ENCODE measurements at regions not wholly inside any gene's neighbourhood (a gene's known extent, or its start where the extent isn't known, plus 50 kb on each side); places are given as distances from the start of the nearest gene placed in this dataset.

DNA sequence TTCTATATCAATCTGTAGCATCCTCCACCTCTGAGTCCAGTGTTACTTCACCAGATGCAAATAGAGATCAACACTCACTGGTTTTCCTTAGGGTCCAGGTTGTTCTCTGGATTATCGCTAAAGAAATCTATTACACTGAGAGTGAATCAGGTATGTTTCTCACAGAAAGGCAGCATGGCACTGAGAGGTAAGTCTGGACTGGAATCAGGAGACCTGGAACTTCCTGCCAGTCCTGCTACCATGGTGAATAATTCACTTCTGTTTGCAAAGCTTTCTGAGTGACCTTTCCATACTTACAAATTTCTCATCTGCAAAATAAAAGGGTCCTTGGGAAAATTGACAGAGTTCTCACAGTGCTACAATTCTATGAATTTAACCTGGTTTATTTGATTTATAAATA is 1583.3 kb downstream of the MRPL39 start:
- DNase-seq (ENCODE audit: low read depth, low spot score) = no peak

DNA sequence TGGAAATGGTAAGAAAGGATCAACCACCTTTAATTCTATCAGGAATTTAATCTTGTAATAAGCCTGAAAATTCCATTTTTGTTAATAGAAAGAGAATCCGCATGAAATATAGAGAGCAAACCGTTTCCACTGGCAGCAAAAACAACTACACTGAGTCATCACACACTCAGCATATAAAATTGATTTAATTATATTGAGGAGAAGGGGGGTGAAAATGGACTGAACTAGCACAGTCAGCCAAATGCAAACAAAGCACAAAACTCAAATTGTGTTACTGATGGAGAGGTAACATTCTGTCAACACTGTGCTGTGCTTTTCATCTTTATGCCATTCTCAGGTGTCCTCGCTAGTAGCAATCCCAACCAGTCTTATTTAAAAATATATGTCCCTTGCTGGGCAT is 1583.9 kb downstream of the MRPL39 start:
- no peak for DNase-seq (ENCODE audit: low read depth, low spot score)

DNA sequence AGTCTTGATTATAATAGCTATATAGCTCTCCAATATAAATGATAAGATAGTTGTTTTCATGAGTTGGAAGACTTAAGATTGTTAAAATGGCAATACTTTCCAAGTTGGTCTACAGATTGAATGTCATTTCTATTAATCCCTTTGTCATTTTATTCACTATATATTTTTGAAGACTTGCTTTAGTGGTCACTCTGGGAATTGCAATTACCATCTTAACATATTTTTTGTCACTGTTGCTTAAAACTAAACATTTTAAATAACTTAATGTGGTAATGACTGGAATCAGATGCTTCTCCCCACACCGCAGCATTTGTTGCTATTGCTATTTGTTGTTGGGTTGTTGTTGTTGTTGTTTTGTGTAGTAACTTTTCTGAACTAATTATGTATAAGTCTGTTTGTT is 1592.9 kb downstream of the MRPL39 start:
- no peak for DNase-seq (ENCODE audit: low read depth, low spot score)

DNA sequence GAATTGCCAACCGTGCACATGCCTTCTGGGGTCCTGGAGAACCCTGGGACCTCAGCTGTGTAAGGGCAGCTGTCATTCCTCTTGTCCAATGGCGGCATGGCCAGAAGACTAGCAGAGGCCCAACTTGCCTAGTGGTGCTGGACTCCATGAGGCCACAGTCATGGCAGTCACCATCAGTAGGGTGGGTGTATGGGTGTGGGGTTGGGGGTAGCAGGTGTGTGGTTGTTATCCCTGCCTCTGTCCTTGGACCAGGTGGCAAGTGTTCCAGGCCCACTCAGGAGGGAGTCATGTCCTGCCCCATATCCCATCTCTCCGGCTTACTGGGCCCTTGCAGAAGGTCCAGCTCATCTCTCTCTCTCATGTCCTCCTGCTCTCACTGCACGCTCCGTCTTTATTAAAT is 1596.2 kb downstream of the MRPL39 start:
- no peak for DNase-seq (ENCODE audit: low read depth, low spot score)

DNA sequence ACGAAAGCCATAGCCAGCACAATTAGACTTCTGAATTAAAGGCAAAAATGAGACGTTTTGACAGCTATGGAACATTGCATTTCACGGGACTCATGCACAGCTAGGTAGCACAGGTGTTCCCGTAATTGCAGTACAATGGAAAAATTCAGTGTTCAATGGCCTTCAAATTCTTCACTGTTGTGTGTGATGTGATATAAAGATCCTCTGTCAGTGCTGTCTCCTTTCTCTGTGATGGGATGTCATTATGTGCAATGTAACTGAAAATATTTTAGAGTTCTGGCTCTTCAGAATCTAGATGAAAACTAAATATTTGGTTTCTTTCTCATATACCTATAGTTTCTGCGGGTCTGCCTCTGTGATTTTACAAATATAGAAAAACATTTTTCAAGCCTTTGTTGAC is 1599.7 kb downstream of the MRPL39 start:
- no peak for DNase-seq (ENCODE audit: low read depth, low spot score)

- no peak for DNase-seq (ENCODE audit: low read depth, low spot score)
Observed at GRCh38 chr21:23986987-23987386, 1620.3 kb downstream of the MRPL39 start.

GRCh38 chr21:23986214-23986613 is 1621.1 kb downstream of the MRPL39 start:
- DNase-seq (ENCODE audit: low read depth, low spot score) = no peak

GRCh38 chr21:23982546-23982945 is 1624.7 kb downstream of the MRPL39 start:
- DNase-seq (ENCODE audit: low read depth, low spot score) = no peak

DNA sequence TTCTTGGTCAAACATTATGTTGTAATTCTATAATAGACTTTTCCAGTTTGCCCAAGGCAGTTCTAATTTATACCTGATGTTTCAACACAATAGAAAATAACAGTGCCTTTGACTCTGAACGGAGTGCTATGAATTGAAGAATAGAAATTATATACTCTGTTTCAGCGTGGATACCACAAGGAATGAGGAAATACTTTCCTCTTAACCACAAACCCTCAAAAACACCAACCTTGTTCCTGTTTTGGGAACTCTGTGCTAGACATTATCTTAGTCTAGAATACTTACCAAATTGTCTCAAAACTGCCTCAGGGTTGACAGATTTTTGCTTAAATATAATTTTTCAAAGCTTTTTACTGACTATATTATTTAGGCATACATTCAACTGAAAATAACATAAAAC is 1629.3 kb downstream of the MRPL39 start:
- no peak for DNase-seq (ENCODE audit: low read depth, low spot score)

DNA sequence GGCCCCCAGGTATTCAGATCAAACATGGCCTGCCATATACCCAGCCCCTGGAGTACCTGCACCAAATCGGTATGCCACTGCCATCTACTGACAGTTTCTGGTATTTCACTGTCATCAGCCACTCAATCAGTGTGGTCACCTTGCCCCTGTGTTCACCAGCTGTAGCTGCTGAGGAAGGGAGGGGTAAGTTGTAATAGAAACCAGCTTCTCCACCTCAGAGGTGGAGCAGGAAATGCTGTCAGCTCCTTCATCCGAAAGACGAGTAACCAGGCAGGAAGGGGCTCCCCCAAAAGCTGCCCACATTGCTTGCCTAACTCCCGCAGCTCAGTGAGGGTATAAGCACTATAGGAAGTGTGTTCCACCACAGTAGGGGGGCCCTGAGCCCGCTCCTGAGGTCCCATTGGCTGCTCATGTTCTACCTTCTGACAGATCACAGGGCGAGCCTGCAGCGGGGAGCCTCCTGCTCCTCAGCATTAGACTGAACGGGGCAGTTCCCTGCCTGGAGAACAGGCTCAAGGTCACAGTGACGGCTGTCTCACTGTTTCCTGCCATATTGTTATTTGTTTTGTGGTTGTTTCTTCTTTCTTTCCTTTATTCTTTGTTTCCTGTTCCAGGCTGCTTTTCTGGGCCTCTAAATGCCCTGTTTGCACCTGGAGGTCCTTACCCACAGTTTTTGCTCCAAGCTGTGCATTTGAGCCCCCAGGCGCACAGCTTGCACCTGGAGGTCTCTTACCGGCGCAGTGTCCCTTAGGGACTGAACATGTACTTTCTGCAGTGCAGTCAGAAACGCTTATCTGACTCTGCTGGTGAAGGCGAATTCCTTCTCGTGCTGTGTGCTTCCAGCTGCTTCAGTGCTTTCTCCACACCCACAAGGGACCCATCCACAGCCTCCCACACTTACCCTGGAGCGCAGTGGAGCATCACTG is 1638.3 kb downstream of the MRPL39 start:
- DNase-seq (ENCODE audit: low read depth, low spot score) = peak; percentile 16

DNA sequence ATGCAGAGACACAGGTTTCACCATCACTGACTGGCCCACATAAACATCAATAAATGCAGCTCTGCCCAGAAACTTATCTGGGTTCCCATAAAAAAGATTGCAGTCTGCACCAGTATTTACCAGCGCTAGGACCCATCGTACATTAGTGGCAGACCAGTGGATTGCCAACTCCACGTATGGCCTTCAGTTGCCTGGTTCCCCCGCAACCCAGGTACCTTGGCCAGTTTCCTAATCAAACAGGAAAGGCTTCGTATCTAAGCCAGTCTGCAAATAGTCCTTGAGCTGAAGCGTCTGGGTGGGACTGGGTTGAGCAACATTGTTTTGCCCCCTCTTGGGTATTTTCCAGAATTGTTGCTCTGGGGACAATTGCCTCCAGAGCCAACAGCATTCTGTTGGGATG is 1639.3 kb downstream of the MRPL39 start:
- DNase-seq (ENCODE audit: low read depth, low spot score) = no peak

DNA sequence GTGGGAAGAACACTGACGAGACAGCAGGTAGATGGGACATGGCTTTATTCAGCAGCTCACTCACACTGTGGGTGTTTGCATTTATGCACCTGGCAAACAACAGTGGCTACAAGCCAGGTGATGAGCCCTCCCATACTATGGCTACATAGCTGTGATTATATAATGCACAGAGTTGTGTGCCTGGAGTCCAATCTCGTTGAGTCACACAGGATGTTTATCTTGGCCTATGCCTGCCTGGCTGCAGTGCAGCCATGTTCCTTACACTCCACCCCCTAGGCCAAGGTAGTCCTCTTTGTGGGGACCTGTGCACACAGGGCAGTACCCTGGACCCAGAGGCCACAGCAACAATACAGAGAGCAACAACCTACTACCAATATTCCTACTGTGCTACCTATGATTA is 1643.8 kb downstream of the MRPL39 start:
- no peak for DNase-seq (ENCODE audit: low read depth, low spot score)

DNA sequence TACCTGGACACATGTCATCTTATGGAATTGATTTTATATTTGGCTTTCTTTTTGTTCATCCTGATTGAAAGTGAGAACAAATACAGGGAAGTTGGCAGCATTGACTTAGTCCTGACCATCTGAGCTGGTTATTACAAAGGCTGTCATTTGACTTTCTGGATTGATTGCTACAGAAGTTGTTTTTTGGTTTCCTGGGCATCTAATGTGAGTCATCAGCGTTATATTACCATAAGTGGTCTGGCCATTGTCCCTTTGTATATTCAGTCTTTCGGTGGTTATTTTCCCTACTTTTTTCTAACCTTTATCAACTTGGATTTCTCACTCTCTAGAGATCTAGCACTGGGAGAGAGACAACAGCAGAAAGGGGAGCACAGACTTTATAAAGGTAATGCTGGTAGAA is 1646.5 kb downstream of the MRPL39 start:
- DNase-seq (ENCODE audit: low read depth, low spot score) = no peak

- DNase-seq (ENCODE audit: low read depth, low spot score) = no peak
Observed at GRCh38 chr21:23955135-23955843, 1652.0 kb downstream of the MRPL39 start.

GRCh38 chr21:23952269-23952668 is 1655.0 kb downstream of the MRPL39 start:
- DNase-seq (ENCODE audit: low read depth, low spot score) = no peak

DNA sequence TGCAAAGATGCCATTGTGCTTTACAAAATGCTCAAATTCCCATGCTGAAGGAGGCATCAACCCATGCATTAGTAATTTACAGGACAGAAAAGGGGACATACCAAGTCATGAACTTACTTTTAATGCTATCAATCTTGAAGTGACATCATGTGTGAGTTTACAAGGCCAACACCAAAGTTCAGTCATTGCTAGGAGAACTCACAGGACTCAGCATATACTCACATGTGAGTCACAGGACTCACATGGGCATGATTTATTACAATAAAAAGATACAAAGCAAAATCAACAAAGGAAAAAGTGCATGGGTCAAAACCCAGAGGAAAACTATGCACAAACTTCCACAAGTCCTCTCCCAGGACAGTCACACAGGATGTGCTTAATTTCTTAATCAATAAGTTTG is 1656.0 kb downstream of the MRPL39 start:
- no peak for DNase-seq (ENCODE audit: low read depth, low spot score)

DNA sequence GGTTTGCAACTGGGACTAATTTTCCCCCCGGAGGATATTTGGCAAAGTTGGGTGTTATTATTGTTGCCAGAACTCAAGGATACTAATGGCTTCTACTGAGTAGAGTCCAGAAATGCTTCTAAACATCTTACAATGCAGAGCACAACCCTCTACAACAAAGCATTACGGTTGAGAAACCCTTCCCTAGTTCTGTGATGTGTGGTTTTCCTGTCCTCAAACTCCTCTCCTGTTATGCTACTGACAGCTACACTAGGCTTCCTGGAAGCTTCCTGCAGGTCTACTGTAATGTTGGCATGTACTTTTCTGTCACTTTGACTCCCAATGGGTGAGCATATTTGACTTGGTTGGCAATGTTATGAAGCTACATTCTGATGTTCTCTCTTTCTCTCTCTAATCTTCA is 1656.9 kb downstream of the MRPL39 start:
- DNase-seq (ENCODE audit: low read depth, low spot score) = no peak

DNA sequence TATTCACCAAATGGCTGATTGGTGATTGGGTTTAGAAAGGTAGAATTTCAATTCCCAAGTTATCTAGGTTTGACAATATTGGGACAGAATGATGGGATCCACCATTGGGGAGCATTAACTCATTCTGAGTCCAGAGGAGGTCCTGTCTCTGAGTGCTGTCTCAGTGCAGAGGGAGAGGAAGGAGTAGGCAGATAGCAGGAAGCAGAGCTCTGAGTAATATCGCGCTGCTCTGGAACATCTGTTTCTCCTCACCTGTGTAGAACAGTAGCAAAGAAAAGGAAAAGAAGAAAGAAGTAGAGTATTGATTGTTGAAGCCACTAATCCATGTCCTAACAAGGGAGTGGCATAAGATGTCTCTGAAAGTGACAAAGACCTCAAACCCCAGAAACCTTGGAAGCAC is 1657.8 kb downstream of the MRPL39 start:
- DNase-seq (ENCODE audit: low read depth, low spot score) = no peak

DNA sequence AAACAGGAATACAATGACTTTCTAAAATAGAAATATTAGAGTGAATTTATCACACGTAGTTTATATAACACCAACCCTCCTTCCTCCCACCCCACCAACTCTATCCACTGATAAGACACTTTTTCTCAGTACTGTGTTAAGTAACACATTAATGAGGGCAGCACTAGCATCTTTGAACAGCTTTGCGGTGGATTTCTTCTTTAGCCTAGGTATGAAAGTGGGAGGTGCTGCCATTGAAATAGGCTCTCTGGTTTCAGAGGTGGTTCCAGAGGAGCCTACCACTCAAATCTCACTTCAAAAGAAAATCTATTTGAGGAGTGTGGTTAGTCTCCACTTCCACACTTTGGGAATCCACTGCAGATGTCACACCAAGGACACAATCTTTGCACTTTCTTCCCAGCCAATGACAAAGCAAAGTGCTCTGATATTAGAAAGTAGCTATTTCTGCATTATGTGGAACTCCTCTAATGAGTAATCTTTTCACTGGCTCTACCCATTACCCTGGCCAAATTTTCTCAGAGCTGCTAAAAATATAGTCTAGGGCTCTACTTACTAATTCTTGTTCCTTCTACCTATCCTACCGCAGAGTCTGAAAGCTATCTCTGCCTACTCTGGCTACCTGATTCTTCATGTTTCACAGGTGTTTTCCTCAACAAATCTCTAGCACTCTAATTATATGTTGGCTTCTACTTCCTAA is 1667.8 kb downstream of the MRPL39 start:
- no peak for DNase-seq (ENCODE audit: low read depth, low spot score)

GRCh38 chr21:23936991-23937390 is 1670.3 kb downstream of the MRPL39 start:
- no peak for DNase-seq (ENCODE audit: low read depth, low spot score)

GRCh38 chr21:23936224-23936623 is 1671.1 kb downstream of the MRPL39 start:
- DNase-seq (ENCODE audit: low read depth, low spot score) = no peak

DNA sequence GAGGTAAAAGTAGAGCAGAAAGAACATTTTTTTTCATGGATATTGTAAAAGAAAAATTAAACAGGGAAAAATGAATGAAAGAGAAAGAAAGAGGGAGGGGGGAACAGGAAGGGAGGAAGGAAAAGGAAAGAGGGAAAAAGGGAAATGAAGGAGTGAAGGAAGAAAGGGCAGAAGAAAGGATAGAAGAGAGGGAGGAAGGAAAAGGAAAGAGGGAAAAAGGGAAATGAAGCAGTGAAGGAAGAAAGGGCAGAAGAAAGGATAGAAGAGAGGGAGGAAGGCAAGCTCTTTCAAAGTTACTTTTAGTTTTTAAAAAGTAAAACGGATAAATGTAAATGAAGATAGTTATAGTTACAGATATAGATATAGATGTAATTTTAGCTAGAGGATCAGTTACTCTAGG is 1676.7 kb downstream of the MRPL39 start:
- no peak for DNase-seq (ENCODE audit: low read depth, low spot score)

All from activated CD4-positive, CD25-positive, alpha-beta regulatory T cell treated with anti-CD3 and anti-CD28 coated beads, Interleukin-2, amount 50 U/mL, for 16 hours (primary cell).